ENCODE measurements at regions not wholly inside any gene's neighbourhood (a gene's known extent, or its start where the extent isn't known, plus 50 kb on each side); places are given as distances from the start of the nearest gene placed in this dataset.

GRCh38 chr1:198047913-198048312, 108.9 kb upstream of the NEK7 start:
- no peak for TF ChIP-seq CTCF (IDR thresholded peaks at IDR 0.05; ENCODE audit: low read depth, low read length)
- no peak for TF ChIP-seq EZH2phosphoT487 (IDR thresholded peaks at IDR 0.05; ENCODE audit: low read depth)
